HG02970 (cell line): ENCODE measurements at regions not wholly inside any gene's neighbourhood (a gene's known extent, or its start where the extent isn't known, plus 50 kb on each side); places are given as distances from the start of the nearest gene placed in this dataset.

Experiments used
- ATAC-seq: cut with Tn5 transposase; IDR thresholded peaks from one replicate; pipeline ENCODE4 v1.9.1; 2021; ENCODE audit warnings: mild to moderate bottlenecking, moderate library complexity, moderate number of reproducible peaks; ENCODE audit not compliant: unreplicated experiment, low FRiP score

DNA sequence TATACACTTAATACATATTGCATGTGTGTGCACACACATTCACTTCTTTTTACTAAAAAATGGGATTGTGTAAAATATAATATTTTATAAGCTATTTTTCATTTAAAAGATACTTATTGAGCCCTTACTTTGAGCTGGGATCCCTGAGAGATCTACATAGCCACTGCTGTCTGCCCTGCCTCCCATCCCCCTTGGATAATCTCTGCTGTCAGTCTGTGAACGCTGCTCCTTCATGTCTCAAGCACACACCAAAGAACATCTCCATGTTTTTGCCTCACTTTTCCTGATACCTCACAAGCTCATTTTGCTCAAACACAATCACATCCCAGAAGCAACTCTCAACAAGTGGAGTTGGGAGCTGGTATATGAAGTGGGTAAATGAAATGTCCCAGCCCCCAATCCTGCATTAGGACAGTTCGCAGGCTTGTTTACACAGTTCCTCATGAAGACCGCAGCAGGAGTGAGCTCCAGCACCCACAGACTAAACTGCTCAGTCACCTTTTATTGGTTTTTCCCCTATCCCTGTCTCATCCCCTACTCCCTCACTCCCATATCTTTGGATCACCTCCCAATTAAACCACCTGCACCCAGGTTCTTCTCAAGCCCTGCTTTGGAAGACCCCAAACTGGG, 108.3 kb upstream of the FRY start:
- ATAC-seq, result no peak

DNA sequence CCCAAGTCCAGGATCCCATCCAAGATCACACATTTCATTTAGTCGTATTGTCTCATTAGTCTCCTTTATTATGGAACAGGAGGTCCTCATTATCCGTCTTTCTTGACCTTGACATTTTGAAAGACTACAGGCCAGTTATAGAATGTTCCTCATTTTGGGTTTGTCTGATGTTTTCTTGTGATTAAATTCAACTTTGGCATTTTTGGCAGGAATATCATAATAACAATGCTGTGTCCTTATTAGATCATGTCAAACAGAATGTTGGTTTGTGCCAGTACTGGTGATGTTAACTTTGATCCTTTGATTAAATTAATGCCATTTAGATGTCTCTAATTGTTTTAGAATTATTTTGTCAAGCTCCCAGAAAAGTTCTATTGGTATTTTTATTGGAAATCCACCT, 106.5 kb upstream of the FRY start:
- ATAC-seq, result no peak

DNA sequence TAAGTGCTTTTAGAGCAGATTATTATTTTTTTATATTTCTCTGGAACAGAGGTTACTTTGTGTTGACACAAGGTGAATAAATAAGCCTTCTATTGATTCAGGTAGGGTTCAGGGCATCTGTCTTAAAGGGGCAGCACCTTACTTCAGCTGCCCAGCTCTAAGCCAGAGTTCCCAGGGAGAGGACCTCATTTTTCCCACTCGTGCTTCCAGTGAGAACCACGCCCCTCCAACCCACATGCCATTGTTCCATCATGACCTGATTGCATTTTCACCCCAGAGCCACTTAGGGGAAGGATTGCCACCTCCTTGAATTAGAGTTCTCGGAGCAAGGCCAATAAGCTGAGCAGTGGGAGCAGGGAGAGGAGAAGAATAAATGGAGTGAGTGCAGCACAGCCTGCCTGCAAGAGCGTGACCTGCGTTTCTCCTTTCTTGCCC, 104.3 kb upstream of the FRY start:
- ATAC-seq, result no peak

DNA sequence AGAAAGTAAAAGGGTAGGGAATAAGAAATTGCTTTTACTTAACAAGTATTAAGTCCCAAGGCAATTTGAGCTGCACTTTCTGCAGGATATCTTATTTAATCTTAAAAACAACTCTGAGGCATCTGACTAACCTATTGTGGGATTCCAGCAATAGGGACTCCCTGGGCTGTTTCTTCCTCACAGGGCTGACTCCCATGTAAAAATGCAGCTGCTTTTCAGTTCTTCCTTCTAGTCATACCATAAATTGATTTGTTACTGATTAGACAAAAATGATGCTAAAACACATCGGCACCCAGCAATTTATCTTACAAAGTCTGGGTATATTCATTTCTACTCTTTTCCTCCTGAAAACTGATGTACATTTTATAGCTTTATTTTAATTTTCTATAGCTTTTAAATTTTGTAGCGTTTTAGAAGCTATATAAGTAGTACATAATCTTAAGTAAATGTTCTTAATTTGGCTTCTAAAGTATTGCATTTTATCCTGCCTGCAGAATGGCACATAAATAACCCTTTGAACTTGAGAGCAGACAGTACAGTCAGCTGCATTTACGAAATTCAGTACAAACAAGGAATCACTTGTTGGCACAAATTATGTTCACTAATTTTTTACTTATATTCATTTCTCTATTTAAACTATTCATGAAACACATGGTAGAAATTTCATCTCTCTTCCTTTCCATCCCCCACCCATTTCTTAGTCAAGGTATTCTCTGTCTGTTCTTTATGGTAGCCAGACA, 102.4 kb upstream of the FRY start:
- ATAC-seq, result no peak

DNA sequence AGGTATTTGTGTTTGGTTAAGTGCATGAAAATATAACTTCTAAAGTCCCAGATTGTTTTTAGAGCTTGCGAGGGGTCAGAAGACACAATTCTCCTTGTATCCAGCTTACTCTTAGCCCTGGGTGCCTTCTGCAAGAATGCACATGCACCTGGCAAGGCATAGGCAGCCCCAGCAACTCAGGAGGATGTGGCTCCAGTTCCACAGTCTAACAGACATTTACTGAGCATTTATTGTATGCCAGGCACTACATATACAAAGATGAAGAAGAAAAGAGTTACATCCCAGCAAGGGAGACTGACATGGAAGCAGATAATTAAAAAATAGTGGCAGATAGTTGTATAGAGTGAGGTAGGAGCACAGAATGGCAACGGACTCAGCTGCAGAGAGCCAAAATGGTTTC, 101.1 kb upstream of the FRY start:
- ATAC-seq, result no peak

DNA sequence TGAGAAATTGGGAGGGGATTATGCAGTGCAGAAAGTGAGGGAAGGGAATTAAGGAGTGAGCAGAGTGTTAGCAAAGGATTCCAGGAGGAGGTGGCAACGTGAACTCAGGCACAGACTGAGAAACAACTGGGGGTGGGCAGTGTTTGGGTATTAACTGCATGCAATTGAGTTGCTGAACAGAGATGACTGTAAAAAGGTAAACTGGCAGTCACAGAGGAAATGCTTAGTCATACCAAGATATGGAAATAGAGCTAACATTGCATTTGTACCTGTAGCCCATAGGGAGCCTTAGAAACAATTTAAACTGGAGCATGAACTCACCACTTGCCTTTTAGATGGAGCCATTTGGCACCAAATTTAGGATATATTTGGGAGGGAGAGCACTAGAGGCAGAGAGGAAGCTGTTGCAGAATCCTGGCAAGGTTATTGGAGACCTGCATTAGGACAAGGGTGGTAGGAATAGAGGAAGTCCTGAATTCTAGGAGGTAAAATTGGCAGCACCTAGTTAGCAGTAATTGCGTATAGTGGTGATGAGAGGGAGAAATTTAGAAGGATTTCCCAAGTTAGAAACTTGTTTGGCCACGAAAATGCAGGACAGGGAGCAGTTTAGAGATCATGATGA, 100.6 kb upstream of the FRY start:
- peak; percentile 86 for ATAC-seq

DNA sequence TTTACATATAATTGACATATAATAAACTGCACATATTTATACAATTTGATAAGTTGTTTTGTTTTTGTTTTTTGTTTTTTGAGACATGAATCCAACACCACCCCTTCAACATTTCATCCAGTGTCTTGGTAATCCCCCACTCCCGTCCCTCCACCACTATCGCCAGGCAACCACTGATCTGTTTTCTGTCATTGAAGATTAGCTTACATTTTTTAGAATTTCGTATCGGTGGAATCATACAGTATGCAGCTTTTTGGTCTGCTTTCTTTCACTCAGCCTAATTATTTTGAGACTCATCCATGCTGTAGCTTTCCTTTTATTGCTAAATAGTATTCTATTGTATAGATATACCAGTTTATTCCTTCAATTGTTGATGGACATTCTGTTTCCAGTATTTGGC, 94.1 kb upstream of the FRY start:
- no peak for ATAC-seq

DNA sequence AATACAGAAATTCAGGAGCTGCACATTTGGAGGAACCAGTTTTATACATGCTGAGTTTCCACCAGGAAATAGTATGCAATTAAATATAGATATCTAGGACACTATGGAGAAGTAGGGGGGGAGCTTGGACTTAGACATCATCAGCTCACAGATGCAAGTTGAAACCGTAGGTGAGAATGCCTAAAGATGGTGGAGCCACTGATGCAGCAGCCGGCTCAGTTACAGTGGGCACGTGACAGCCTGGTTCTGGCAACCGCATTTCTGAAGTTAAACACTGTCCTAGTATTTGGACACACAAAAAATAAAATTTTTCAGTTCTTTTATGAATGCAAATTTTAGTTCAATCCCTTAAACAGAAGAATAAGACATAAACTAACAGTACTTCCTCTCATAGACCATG, 91.5 kb upstream of the FRY start:
- no peak for ATAC-seq

DNA sequence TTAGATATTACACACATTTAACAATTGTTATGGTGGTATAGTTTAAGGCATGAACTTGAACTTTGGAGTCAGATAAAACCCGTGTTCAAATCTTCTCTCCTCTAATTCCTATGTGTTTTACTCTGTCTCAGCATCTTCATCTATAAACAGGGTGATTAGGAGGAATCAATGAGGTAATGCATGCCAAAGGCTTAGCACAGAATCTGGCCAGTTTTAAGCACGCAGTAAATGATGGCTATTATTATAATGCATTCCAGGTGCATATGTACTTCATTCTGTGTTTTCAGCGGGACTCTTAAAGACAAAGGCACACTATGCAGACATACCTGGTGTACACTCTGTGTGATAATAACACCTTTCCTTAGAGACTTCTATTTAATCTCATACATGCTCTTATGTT, 88.0 kb upstream of the FRY start:
- no peak for ATAC-seq

DNA sequence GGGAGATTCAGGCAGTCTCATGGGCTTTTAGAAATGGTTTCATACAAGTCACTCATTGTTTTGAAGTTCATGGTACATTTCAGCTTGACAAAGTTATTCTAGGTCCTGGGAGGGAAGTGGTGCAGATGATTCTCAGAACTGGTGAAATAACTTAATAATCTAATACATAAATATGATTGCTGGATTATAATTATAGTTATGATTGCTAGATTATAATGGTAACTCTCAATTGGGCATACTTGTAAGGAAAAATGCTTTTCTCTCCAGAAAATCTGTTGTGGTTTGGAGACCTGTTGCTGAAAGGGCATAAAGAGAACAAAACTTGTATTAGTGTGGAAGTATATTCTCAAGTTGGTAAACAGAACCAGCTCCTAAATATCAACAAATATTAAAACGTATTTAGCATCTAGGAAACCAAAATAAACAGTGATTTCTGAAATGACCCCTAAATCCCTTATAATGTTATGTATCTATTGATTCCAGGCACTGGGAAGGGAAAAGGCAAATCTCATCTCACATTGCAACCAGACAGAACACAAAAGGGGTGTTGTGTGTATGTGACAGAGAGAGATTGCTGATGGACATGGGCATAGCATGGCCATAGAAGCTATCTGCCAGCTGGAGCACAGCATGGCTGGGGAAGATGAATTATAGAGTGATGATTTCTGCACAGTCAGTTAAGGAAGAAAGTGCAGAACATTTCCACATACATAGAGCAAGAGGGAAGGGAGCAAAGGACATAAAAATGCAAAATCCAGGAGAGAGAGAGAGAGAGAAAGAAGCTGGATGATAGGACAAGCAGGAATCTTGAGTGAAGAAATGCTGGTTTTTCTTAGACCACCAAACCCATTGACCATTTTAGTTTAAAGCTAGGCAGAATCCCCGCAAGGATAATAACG, 87.1 kb upstream of the FRY start:
- no peak for ATAC-seq

DNA sequence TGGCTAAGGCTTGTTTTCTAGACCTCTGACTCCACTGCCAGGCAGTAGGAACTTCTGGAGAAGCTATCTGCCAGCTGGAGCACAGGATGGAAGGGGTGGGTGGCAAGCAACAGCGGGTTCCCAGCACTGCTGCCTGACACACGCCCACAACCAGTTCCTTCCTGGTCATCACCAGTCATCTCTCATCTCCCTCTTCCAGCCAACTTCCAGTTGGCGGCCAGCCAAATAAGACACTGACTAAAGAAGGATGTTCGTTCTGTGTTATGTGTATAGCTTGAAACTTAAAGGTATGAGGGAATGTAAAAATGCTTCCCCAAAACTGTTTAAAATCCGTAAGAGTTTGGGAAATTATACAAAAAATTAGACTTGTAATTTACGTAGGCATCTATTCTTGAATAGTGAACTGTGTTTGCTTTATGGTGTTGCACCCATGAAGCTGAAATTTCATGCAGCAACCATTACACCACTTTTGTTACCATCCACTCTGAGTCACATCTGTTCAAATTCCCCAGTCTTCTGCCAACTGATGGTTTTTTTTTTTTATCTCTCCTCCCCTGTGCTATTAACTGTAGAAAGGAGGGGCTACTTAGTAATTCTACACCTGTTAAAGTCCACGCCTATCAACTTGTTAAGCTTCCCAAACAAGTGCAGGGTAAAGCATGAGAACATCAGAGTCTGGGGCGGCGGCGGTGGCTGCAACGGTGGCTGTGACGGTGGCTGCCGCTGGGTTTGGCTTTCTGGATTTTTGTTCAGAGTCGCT, 86.2 kb upstream of the FRY start:
- no peak for ATAC-seq

DNA sequence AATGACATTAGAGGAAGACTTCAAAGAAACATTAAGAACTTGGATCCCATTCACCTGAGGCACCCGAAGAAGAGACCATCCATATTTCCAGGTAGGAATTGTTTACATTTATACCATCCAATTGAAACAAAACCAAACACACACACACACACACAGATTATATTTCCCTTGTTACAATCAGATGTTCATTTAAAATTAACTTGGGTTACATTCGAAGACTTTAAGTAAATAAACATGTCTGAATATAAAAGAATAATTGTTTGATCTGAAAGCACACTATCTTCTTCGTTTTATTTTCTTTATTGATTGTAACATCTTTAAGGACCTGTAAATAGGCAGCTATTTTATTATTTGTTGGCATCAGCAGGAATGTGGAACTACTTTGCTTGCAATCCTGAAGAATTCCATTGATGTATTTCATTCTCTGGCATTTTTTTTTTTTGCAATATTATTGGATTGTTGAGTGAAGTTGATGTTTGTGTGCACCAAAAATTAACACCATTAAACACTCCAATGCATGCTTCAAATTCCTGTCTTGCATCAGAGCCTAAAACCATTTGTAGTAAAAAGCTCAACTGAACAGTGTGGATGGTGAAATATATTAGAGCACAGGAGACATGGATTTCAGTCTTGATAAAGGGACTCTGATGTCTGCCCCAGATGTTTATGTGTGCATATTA, 85.3 kb upstream of the FRY start:
- no peak for ATAC-seq

DNA sequence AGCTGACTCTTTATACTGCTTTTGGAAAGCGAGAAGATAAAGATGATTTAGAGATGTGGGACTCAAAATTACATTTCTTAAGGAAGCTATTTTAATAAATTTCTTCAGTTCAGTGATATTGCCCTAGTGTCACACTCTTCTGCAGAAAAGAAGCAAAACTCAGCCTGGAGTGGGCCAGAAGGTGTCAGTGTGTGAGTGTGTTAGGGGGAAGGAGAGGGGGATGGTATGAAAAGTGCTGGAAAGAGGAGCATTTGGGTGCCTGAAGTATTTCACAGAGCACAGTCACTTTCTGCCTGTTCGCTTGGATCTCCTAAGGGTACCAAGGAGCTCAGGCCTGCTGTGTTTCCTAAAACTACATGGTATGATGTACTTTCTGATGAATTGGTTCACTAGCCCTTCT, 84.5 kb upstream of the FRY start:
- ATAC-seq, result no peak

DNA sequence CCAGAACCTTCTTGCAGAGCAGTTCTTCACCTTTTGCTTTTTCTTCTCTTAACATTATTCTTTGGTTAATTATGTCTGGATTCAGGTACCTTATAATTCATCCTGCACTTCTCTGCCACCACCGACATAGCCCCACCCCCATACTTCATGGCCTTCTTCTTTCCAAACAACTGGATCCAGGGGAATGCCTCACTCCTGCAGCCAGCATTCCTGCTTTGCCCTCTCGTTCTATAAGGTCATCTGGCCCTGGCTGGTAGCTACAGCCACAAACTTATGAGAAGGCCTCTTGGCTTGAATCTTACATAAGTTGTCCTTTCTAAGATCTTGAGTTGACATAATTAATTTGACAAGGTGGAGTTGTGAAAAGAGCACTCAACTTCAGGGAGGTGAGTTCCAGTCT, 84.1 kb upstream of the FRY start:
- no peak for ATAC-seq

DNA sequence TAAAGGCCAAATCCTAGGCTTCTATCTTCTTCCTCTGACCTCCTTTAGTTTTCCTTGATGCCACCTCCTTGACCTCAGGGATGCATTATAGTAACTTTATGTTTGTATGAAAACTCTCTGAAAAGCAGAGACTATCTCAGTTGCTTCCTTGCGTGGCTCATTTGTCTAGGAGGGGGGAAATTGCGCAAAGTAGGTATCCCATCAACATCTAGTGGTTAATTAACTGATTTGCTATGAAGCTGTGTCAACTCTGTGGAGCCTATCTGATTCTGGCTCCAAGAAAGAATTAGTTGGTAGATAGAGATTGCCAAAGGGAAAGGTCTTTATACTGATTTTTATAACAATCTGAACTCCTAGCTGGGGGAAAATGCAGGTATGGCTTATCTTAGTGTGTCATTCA, 82.1 kb upstream of the FRY start:
- no peak for ATAC-seq

DNA sequence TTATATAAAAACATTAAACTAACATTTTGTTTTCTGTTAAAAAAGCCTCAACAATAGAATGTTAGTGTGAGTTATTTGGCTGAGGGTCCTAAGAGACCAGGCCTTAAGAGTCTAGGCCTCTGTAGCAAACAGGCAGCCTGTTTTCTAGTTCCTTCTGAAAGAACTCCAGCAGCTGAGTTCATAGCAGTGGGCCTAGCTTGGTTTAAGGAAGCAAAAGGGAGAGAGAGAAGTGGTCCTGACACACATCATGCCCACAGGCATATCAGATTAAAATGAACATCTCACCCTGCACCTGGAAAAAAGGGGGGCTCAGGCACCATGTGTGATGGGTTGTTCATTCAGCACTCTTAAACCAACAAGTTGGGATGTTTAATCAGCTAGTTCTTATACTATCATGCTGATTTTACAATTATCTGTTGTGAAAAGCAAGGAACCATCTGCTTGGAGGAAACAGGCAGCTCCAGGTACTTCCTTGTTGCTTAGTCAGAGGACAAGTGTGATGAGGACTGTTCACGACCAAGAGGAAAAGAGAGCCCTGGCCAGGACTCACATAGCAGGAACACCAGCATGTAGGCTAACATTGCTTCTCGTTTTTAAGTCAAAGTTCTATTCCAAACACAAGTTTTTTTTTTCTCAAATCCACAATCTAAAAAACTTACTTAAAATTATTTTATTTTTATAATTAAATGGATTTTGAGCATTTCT, 81.3 kb upstream of the FRY start:
- no peak for ATAC-seq

DNA sequence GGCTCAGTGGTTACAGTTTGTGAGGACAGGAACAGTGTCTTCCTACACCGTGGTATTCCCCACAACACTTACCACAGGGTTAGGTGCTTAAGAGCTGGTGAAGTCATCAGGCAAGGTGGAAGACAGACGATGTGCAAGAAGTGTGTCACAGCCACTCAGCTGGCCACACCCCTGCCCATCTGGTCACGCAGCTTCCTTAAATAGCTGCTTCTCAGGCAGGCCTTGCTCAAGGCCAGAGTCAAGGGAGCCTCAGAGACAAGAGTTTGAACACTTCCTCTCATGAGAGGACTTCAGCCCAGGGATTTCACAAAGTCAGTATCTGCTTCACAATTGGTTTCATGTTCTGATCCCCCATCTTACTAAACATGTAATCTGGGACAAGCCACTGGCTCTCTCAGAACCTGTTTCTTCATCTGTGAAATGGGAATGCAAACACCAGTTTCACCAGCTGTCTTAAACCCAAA, 80.3 kb upstream of the FRY start:
- ATAC-seq, result peak; percentile 82

DNA sequence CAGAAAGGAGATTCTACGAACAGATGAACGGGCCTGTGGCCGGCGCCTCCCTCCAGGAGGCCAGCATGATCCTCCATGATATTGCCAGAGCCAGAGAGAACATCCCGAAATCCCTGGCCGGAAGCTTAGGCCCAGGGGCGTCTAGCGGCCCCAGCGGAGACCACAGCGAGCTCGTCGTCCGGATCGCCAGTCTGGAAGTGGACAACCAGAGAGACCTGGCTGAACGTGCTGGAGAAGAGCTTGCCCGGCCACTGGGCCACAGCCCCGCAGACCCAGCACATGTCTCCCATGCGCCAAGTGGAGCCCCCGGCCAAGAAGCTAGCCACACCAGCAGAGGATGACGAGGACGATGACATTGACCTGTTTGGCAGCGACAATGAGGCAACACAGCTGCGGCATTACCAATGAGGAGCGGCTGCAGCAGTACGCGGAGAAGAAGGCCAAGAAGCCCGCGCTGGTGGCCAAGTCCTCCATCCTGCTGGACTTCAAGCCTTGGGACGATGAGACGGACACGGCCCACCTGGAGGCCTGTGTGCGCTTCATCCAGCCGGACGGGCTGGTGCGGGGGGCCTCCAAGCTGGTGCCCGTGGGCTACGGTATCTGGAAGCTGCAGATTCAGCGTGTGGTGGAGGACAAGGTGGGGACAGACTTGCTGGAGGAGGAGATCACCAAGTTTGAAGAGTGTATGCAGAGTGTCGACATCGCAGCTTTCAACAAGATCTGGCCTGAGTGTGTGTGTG, 78.8 kb upstream of the FRY start:
- ATAC-seq, result no peak
